ENCODE measurements at regions not wholly inside any gene's neighbourhood (a gene's known extent, or its start where the extent isn't known, plus 50 kb on each side); places are given as distances from the start of the nearest gene placed in this dataset.
"Not testable (repeated sequence)": the region's sequence is repeated elsewhere in the genome, so short reads cannot be mapped to it uniquely, and the experiment has no call there.

DNA sequence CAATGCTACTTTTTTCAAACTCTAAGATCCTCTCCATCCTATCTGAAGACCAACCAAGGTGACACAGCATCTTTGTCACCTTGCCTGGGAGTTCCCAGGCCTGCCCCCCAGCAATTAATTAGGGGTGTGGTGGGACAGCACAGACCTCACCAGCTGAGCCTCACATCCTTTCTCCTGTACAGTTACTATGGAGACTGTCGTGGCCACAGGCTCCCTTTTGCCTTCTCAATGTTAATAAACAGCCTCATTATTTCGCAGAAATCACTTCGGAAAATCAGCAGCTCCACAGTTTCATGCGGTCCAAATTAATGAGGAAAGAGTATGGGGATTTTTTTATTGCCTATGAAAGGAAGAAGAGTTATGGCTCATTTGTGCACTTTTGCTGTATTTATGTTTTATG is 378.3 kb downstream of the NPHP4 start:
- Mint-ChIP-seq H3K36me3 (ENCODE audit: low read depth) (no peaks in the 10 kb centered on the region), H3K9me3 (peaks cover 66% of the 10 kb centered on the region)

DNA sequence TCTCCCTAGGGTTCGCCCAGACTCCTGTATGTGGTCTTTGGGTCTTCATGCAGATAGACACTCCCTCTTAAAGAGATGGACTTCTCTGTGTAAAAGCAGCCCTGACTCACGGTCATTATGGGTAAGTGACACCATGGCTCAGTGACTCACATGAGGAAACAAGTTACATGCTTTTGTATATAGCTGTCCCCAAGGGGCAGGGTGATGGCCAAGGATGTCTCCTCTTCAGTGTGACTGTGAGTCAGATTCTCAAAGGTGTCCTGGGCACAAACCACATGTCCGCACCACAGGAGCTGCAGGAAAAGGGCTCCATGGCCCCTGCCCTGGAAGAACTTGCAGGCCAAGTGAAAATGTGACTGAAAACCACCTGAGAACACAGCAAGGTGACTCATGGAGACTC is 380.4 kb downstream of the NPHP4 start:
- no peak for DNase-seq
- H3K9me3 Mint-ChIP-seq, result peaks cover 53% of the 10 kb centered on the region

More for the DNA sequence above, 378.3 kb downstream of the NPHP4 start:
- no peak for DNase-seq
- Mint-ChIP-seq H3K4me1 (ENCODE audit: low read depth) (no peaks in the 10 kb centered on the region), H3K4me3 (no peak overlapping the region), H3K27me3 (ENCODE audit: insufficient read depth) (no peaks in the 10 kb centered on the region), H3K27ac (no peak overlapping the region)
- no peak for TF ChIP-seq CTCF (IDR thresholded peaks at IDR 0.05)

DNA sequence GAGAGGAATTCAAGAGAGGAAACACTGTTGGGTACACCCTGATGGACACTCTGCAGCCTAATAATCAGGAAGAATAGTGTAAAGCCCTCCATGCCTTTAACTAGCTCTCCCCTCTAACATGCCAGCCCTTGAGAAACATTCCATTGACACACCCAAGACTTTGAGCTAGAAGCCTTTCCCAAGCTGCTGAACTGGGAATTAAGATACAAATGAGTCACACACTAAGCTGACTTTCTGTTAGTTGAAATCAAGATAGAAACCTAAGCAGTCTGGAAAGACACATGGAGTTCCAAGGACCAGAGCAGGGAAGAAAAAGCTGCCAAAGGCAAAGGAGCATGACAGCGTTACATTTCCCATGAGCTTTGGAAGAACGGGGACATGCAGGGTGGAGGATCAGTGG is 380.8 kb downstream of the NPHP4 start:
- Mint-ChIP-seq H3K27me3 (ENCODE audit: insufficient read depth) (no peaks in the 10 kb centered on the region), H3K9me3 (peaks cover 52% of the 10 kb centered on the region), H3K36me3 (ENCODE audit: low read depth) (no peaks in the 10 kb centered on the region), H3K4me1 (ENCODE audit: low read depth) (no peaks in the 10 kb centered on the region), H3K27ac (no peak overlapping the region), H3K4me3 (no peak overlapping the region)
- no peak for DNase-seq
- TF ChIP-seq CTCF (IDR thresholded peaks at IDR 0.05), result no peak

More for the DNA sequence above, 380.4 kb downstream of the NPHP4 start:
- no peaks in the 10 kb centered on the region for H3K4me1 Mint-ChIP-seq (ENCODE audit: low read depth)
- no peak for TF ChIP-seq CTCF (IDR thresholded peaks at IDR 0.05)
- no peaks in the 10 kb centered on the region for H3K36me3 Mint-ChIP-seq (ENCODE audit: low read depth)
- H3K27me3 Mint-ChIP-seq (ENCODE audit: insufficient read depth), result no peaks in the 10 kb centered on the region
- no peak overlapping the region for H3K4me3 Mint-ChIP-seq
- no peak overlapping the region for H3K27ac Mint-ChIP-seq

DNA sequence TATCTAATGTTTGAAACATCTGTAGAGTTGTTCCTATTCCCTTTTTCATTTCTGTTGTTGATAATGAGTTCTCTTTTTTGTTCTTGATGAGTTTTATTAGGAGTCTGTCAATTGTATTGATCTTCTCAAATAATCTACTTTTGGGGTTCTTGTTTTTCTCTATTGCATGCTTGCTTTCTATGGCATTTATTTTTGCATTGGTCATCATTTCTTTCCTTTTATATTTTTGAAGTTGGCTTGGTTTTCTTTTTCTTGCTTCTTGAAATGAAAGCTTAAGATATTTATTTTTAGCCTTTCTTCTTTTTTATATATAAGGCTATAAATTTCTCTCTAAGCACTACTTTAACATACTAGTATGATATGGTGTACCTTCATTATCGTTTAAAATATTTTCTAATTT is 381.8 kb downstream of the NPHP4 start:
- H3K36me3 Mint-ChIP-seq (ENCODE audit: low read depth), result no peaks in the 10 kb centered on the region
- no peak for DNase-seq
- H3K27ac Mint-ChIP-seq, result no peak overlapping the region
- no peak overlapping the region for H3K4me3 Mint-ChIP-seq
- H3K9me3 Mint-ChIP-seq, result peaks cover 51% of the 10 kb centered on the region
- H3K4me1 Mint-ChIP-seq (ENCODE audit: low read depth), result no peaks in the 10 kb centered on the region
- no peak for TF ChIP-seq CTCF (IDR thresholded peaks at IDR 0.05)
- H3K27me3 Mint-ChIP-seq (ENCODE audit: insufficient read depth), result no peaks in the 10 kb centered on the region

DNA sequence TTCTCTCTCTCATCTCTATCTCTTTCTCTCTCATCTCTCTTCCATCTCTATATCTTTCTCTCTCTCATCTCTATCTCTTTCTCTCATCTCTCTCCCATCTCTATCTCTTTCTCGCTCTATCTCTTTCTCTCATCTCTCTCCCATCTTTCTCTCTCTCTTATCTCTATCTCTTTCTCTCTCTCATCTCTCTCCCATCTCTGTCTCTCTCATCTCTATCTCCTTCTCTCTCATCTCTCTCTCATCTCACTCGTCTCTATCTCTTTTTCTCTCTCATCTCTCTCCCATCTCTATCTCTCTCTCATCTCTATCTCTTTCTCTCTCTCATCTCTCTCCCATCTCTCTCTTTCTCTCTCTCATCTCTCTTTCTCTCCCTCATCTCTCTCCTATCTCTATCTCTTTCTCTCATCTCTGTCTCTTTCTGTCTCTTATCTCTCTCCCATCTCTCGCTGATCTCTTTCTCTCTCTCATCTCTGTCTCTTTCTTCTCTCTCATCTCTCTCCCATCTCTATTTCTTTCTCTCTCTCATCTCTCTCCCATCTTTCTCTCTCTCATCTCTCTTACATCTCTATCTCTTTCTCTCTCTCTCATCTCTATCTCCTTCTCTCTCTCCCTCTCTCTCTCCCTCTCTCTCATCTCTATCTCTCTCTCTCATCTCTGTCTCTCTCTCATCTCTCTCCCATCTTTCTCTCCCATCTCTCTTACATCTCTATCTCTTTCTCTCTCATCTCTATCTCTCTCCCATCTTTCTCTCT is 388.7 kb downstream of the NPHP4 start:
- Mint-ChIP-seq H3K4me1 (ENCODE audit: low read depth) (no peaks in the 10 kb centered on the region), H3K27me3 (ENCODE audit: insufficient read depth) (peaks cover 1% of the 10 kb centered on the region), H3K27ac (no peak overlapping the region), H3K9me3 (peaks cover 62% of the 10 kb centered on the region), H3K36me3 (ENCODE audit: low read depth) (peaks cover 18% of the 10 kb centered on the region; the same call in 1 of the 2 replicates), H3K4me3 (no peak overlapping the region)
- no peak for DNase-seq
- no peak for TF ChIP-seq CTCF (IDR thresholded peaks at IDR 0.05)

GRCh38 chr1:5602718-5603117 is 389.5 kb downstream of the NPHP4 start:
- peaks cover 70% of the 10 kb centered on the region for H3K9me3 Mint-ChIP-seq
- not testable (repeated sequence) for H3K27me3 Mint-ChIP-seq (ENCODE audit: insufficient read depth); DNase-seq; H3K27ac Mint-ChIP-seq; H3K4me1 Mint-ChIP-seq (ENCODE audit: low read depth); H3K4me3 Mint-ChIP-seq
- peaks cover 18% of the 10 kb centered on the region; the same call in 1 of the 2 replicates for H3K36me3 Mint-ChIP-seq (ENCODE audit: low read depth)
